Neural cell (in vitro differentiated cells): ENCODE measurements at regions not wholly inside any gene's neighbourhood (a gene's known extent, or its start where the extent isn't known, plus 50 kb on each side); places are given as distances from the start of the nearest gene placed in this dataset.

Source experiments
- H2AFZ ChIP-seq: fragments of 200-600, 300-800 bp; sonication (generic), shearing (Covaris generic); 2 replicates; pipeline ENCODE4 v1.6.0; 2014; ENCODE audit warnings: low read depth, mild to moderate bottlenecking, antibody characterized with exemption, low read length, moderate library complexity
- H3F3A ChIP-seq: fragments of 200-600 bp; shearing (Covaris generic); 2 replicates; pipeline ENCODE4 v1.6.1; 2016; ENCODE audit warnings: mild to moderate bottlenecking, moderate library complexity, mixed read lengths, antibody characterized with exemption, low read length; ENCODE audit not compliant: insufficient read depth, poor library complexity, severe bottlenecking
- H3K27ac ChIP-seq: fragments of 200-600, 300-800 bp; sonication (generic), shearing (Covaris generic); 2 replicates; pipeline ENCODE4 v1.5.1; 2014; ENCODE audit warnings: mild to moderate bottlenecking, low read length, moderate library complexity
- H3K27me3 ChIP-seq: fragments of 300-800, 200-600 bp; sonication (generic), shearing (Covaris generic); 2 replicates; pipeline ENCODE4 v1.6.0; 2014; ENCODE audit warnings: mild to moderate bottlenecking, low read depth, low read length, moderate library complexity; ENCODE audit not compliant: insufficient read depth
- H3K36me3 ChIP-seq: fragments of 300-800, 200-600 bp; sonication (generic), shearing (Covaris generic); 2 replicates; pipeline ENCODE4 v1.5.1; 2014; ENCODE audit warnings: mild to moderate bottlenecking, antibody characterized with exemption, low read length, moderate library complexity; ENCODE audit not compliant: insufficient read depth
- H3K4me2 ChIP-seq: fragments of 300-800, 200-600 bp; sonication (generic), shearing (Covaris generic); 2 replicates; pipeline ENCODE4 v1.6.0; 2014; ENCODE audit warnings: mild to moderate bottlenecking, low read length
- H3K4me3 ChIP-seq: fragments of 300-800, 200-600 bp; sonication (generic), shearing (Covaris generic); 2 replicates; pipeline ENCODE4 v1.5.1; 2014; ENCODE audit warnings: mild to moderate bottlenecking, low read length, moderate library complexity
- H3K79me2 ChIP-seq: fragments of 200-600 bp; shearing (Covaris generic); replicated peaks from 2 replicates; pipeline ENCODE4 v1.6.0; 2014; ENCODE audit warnings: mild to moderate bottlenecking, low read length, moderate library complexity; ENCODE audit not compliant: insufficient read depth
- H3K9ac ChIP-seq: fragments of 300-800, 200-600 bp; sonication (generic), shearing (Covaris generic); 2 replicates; pipeline ENCODE4 v1.6.1; 2016; ENCODE audit warnings: mild to moderate bottlenecking, low read length, mixed read lengths
- H3K9me2 ChIP-seq: fragments of 200-600 bp; shearing (Covaris generic); 2 replicates; pipeline ENCODE4 v1.6.1; 2016; ENCODE audit warnings: mild to moderate bottlenecking, low read length, mixed read lengths; ENCODE audit not compliant: insufficient read depth
- H3K9me3 ChIP-seq: fragments of 200-600, 300-800 bp; sonication (generic), shearing (Covaris generic); 2 replicates; pipeline ENCODE4 v1.6.1; 2016; ENCODE audit warnings: mild to moderate bottlenecking, mixed run types, low read length, moderate library complexity, mixed read lengths
- H4K20me1 ChIP-seq: fragments of 200-600 bp; shearing (Covaris generic); 2 replicates; pipeline ENCODE4 v1.6.1; 2016; ENCODE audit warnings: mild to moderate bottlenecking, mixed run types; ENCODE audit not compliant: insufficient read depth
- EP300 ChIP-seq: fragments of 450-650 bp; conservative IDR thresholded peaks from 2 replicates; pipeline ENCODE4 v1.6.1; 2014; ENCODE audit warnings: antibody characterized with exemption, mild to moderate bottlenecking, moderate library complexity; ENCODE audit not compliant: poor library complexity, severe bottlenecking
- EZH2 ChIP-seq: fragments of 200-600, 300-800 bp; shearing (Covaris generic), sonication (generic); IDR thresholded peaks from 2 replicates; pipeline ENCODE4 v1.6.1; 2014; ENCODE audit warnings: antibody characterized with exemption, low read length, borderline replicate concordance, mild to moderate bottlenecking; ENCODE audit not compliant: insufficient read depth, poor library complexity, severe bottlenecking
- MXI1 ChIP-seq: fragments of 450-650 bp; conservative IDR thresholded peaks from 2 replicates; pipeline ENCODE4 v1.6.1; 2014; ENCODE audit warnings: antibody characterized with exemption, mild to moderate bottlenecking; ENCODE audit not compliant: poor library complexity, severe bottlenecking
- POLR2AphosphoS5 ChIP-seq: IDR thresholded peaks from 2 replicates; pipeline ENCODE4 v1.6.1; 2012
- RAD21 ChIP-seq: fragments of 450-650 bp; conservative IDR thresholded peaks from 2 replicates; pipeline ENCODE4 v1.6.1; 2014; ENCODE audit warnings: antibody characterized with exemption, mild to moderate bottlenecking, moderate library complexity
- REST ChIP-seq: IDR thresholded peaks from 2 replicates; pipeline ENCODE4 v1.6.1; 2012; ENCODE audit warnings: borderline replicate concordance
- SMC3 ChIP-seq: fragments of 450-650 bp; conservative IDR thresholded peaks from 2 replicates; pipeline ENCODE4 v1.6.1; 2014; ENCODE audit warnings: antibody characterized with exemption, mild to moderate bottlenecking, moderate library complexity; ENCODE audit not compliant: poor library complexity
- TAF1 ChIP-seq: IDR thresholded peaks from 2 replicates; pipeline ENCODE4 v1.6.1; 2012; ENCODE audit warnings: low read depth
- TF ChIP-seq, protein P1 (sequence below): fragments of 450-650 bp; IDR thresholded peaks from 2 replicates; pipeline ENCODE4 v1.5.1; 2014; ENCODE audit warnings: antibody characterized with exemption, mild to moderate bottlenecking, moderate library complexity; ENCODE audit not compliant: poor library complexity, severe bottlenecking

DNA sequence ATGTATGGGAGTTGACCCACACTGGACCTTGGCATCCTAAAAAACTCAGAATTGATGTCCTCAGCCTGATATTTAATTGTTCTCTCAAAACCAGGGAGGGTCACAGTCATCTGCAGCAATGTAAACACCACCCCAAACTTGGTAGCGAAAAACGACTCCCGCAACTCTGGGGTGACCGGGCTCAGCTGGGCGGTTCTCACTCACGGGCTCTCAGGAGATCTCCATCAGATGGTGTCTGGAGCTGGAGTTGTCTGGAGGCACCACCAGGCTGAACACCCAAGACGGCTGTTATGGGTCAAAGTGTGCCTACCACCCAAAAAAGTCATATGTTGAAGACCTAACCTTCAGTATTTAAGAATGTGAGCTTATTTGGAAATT, 50.9 kb upstream of the NXT1 start:
- Histone ChIP-seq H3K9me2 (no peaks in the 10 kb centered on the region), H3K27me3 (no peaks in the 10 kb centered on the region), H3K79me2 (no peaks in the 10 kb centered on the region), H3K9me3 (no peaks in the 10 kb centered on the region), H4K20me1 (no peaks in the 10 kb centered on the region), H3F3A (no peaks in the 10 kb centered on the region), H3K36me3 (no peaks in the 10 kb centered on the region), H3K4me3 (no peak overlapping the region), H3K9ac (no peak overlapping the region), H3K4me2 (no peak overlapping the region), H2AFZ (no peak overlapping the region), H3K27ac (no peak overlapping the region)
- TF ChIP-seq POLR2AphosphoS5: no peak
- TF ChIP-seq EP300: no peak
- no peak for TF ChIP-seq TAF1
- TF ChIP-seq SMC3: no peak
- no peak for TF ChIP-seq EZH2
- no peak for TF ChIP-seq RAD21
- TF ChIP-seq, protein P1, sequence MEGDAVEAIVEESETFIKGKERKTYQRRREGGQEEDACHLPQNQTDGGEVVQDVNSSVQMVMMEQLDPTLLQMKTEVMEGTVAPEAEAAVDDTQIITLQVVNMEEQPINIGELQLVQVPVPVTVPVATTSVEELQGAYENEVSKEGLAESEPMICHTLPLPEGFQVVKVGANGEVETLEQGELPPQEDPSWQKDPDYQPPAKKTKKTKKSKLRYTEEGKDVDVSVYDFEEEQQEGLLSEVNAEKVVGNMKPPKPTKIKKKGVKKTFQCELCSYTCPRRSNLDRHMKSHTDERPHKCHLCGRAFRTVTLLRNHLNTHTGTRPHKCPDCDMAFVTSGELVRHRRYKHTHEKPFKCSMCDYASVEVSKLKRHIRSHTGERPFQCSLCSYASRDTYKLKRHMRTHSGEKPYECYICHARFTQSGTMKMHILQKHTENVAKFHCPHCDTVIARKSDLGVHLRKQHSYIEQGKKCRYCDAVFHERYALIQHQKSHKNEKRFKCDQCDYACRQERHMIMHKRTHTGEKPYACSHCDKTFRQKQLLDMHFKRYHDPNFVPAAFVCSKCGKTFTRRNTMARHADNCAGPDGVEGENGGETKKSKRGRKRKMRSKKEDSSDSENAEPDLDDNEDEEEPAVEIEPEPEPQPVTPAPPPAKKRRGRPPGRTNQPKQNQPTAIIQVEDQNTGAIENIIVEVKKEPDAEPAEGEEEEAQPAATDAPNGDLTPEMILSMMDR: no peak
- TF ChIP-seq MXI1: no peak
- no peak for TF ChIP-seq REST

DNA sequence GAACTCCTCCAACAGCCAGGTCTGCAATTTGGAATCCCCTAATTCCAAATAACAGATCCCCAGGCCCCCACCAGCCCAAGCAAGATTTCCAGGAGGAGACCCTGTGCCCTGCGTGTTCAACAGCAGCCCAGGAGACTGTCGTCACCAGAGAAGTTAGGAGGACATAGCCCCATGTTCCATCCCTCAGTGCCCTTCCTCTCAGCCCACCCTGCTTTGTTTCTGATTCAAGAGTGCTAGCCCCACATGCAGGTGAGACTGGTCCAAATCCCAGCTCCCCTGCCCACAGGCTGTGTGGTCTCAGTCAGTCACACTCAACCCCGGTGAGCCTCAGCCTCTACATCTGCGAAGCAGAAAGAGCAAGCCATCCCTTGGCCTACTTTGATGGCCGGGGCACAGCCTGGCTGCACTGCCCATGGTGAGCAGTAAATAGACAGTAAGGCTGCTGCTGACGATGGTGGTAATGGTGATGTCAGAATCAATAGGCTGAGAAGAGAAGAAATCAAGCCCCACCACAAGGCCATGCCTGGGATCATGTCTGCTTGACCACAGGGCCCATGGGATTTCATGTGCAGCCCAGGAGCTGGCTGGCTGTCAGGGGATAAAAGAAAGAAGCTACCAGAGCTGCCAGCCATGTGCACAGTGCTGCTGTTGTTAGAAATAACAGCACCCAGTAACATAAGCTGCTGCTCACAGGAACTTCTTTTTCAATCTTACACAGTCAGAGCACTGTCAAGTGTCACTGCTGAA, 51.5 kb upstream of the NXT1 start:
- H3K4me2 ChIP-seq: no peak overlapping the region
- H3K36me3 ChIP-seq: no peaks in the 10 kb centered on the region
- no peaks in the 10 kb centered on the region for H3K27me3 ChIP-seq

More for the DNA sequence above, 51.5 kb upstream of the NXT1 start:
- no peaks in the 10 kb centered on the region for H3K9me3 ChIP-seq
- no peak overlapping the region for H3K27ac ChIP-seq
- no peak overlapping the region for H3K9ac ChIP-seq
- H3F3A ChIP-seq: no peaks in the 10 kb centered on the region
- H4K20me1 ChIP-seq: no peaks in the 10 kb centered on the region
- H3K4me3 ChIP-seq: no peak overlapping the region
- no peak for TF ChIP-seq EZH2
- no peak for TF ChIP-seq SMC3
- TF ChIP-seq EP300: no peak
- TF ChIP-seq RAD21: no peak
- no peak for TF ChIP-seq TAF1
- TF ChIP-seq MXI1: no peak
- no peak overlapping the region for H2AFZ ChIP-seq
- H3K79me2 ChIP-seq: no peaks in the 10 kb centered on the region
- no peaks in the 10 kb centered on the region for H3K9me2 ChIP-seq
